Lower lobe of right lung (tissue), 2 donors: ENCODE measurements at regions not wholly inside any gene's neighbourhood (a gene's known extent, or its start where the extent isn't known, plus 50 kb on each side); places are given as distances from the start of the nearest gene placed in this dataset.

ENCODE experiments used
- ATAC-seq, 2 donors: fragments of 200-7000 bp; cut with Tn5 transposase; one replicate each; pipeline ENCODE4 v1.9.1; 2020 to 2022; ENCODE audit warnings: mild to moderate bottlenecking in 2 of 2, moderate library complexity in 2 of 2
- DNase-seq: peaks from one replicate; pipeline ENCODE4 v3.0.0-alpha.2; 2020
- H3K27ac ChIP-seq: fragments of 200-600 bp; one replicate; pipeline ENCODE4 v1.8.0; 2022
- H3K27me3 ChIP-seq: fragments of 200-600 bp; one replicate; pipeline ENCODE4 v1.8.0; 2022; ENCODE audit warnings: low read depth
- H3K36me3 ChIP-seq: fragments of 200-600 bp; one replicate; pipeline ENCODE4 v1.8.0; 2022; ENCODE audit warnings: mild to moderate bottlenecking
- H3K4me1 ChIP-seq: fragments of 200-600 bp; one replicate; pipeline ENCODE4 v1.8.0; 2022
- H3K4me3 ChIP-seq: fragments of 200-600 bp; one replicate; pipeline ENCODE4 v1.8.0; 2022; ENCODE audit warnings: mild to moderate bottlenecking
- H3K9me3 ChIP-seq: fragments of 200-600 bp; one replicate; pipeline ENCODE4 v1.8.0; 2022
- intact Hi-C: fragments of 100-400 bp; cut with DNase I; formaldehyde crosslinking; loops from one replicate; pipeline ENCODE4 v1.11.0; 2022
- TF ChIP-seq, protein P1 (sequence below): fragments of 200-600 bp; IDR thresholded peaks from one replicate; pipeline ENCODE4 v1.8.0; 2022; ENCODE audit warnings: antibody characterized with exemption, mild to moderate bottlenecking
- donor health status: DM: no; HTN: yes; CAD: no; lungs with severe emphysema.

GRCh38 chr15:94135486-94136147 lies 95.7 kb upstream of the MCTP2 start:
- intact Hi-C loops: no loop called here
- H3K27me3 ChIP-seq: no peaks in the 10 kb centered on the region

GRCh38 chr15:94131875-94132274 lies 99.5 kb upstream of the MCTP2 start:
- no peaks in the 10 kb centered on the region for H3K4me1 ChIP-seq
- no peak overlapping the region for H3K27ac ChIP-seq
- no peaks in the 10 kb centered on the region for H3K9me3 ChIP-seq
- no peaks in the 10 kb centered on the region for H3K36me3 ChIP-seq
- H3K27me3 ChIP-seq: no peaks in the 10 kb centered on the region
- TF ChIP-seq, protein P1, sequence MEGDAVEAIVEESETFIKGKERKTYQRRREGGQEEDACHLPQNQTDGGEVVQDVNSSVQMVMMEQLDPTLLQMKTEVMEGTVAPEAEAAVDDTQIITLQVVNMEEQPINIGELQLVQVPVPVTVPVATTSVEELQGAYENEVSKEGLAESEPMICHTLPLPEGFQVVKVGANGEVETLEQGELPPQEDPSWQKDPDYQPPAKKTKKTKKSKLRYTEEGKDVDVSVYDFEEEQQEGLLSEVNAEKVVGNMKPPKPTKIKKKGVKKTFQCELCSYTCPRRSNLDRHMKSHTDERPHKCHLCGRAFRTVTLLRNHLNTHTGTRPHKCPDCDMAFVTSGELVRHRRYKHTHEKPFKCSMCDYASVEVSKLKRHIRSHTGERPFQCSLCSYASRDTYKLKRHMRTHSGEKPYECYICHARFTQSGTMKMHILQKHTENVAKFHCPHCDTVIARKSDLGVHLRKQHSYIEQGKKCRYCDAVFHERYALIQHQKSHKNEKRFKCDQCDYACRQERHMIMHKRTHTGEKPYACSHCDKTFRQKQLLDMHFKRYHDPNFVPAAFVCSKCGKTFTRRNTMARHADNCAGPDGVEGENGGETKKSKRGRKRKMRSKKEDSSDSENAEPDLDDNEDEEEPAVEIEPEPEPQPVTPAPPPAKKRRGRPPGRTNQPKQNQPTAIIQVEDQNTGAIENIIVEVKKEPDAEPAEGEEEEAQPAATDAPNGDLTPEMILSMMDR: no peak
- H3K4me3 ChIP-seq: no peak overlapping the region
- ATAC-seq: no peak
- DNase-seq: no peak
- intact Hi-C loops: no loop called here

More at GRCh38 chr15:94135486-94136147, 95.7 kb upstream of the MCTP2 start:
- H3K36me3 ChIP-seq: no peaks in the 10 kb centered on the region
- H3K9me3 ChIP-seq: no peaks in the 10 kb centered on the region
- ATAC-seq (no peak), DNase-seq (no peak)
- H3K27ac ChIP-seq: no peak overlapping the region
- TF ChIP-seq, protein P1: no peak
- H3K4me3 ChIP-seq: no peak overlapping the region
- no peaks in the 10 kb centered on the region for H3K4me1 ChIP-seq

GRCh38 chr15:94130504-94130903 lies 100.9 kb upstream of the MCTP2 start:
- TF ChIP-seq, protein P1: no peak
- no peak overlapping the region for H3K27ac ChIP-seq
- no peak overlapping the region for H3K4me3 ChIP-seq
- no peaks in the 10 kb centered on the region for H3K4me1 ChIP-seq
- no peaks in the 10 kb centered on the region for H3K27me3 ChIP-seq
- H3K36me3 ChIP-seq: no peaks in the 10 kb centered on the region
- H3K9me3 ChIP-seq: no peaks in the 10 kb centered on the region
- intact Hi-C loops: no loop called here
- no peak for ATAC-seq
- DNase-seq: no peak

DNA sequence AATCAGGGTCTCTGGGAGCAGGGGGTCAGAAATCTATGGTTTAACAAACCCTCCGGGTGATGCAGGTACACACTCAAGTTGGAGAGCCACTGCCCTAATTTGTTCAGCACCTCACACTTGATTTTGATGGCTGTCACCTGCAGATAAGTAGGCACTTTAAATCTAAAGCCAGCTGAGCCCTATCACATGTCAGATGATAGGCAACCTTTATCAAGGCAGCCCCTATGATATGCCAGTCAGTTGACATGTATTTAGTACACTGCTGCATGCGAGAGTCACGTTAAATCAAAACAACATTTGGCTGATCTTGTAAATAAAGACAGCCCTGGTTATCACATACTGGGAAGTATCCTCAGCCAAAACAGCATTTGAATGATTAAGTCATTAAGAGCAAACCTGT lies 104.4 kb upstream of the MCTP2 start:
- no peak for ATAC-seq
- no peaks in the 10 kb centered on the region for H3K27me3 ChIP-seq
- no peaks in the 10 kb centered on the region for H3K36me3 ChIP-seq
- no peak overlapping the region for H3K27ac ChIP-seq
- intact Hi-C loops: no loop called here
- no peak for DNase-seq
- no peaks in the 10 kb centered on the region for H3K9me3 ChIP-seq
- H3K4me1 ChIP-seq: no peaks in the 10 kb centered on the region
- TF ChIP-seq, protein P1: no peak
- no peak overlapping the region for H3K4me3 ChIP-seq

GRCh38 chr15:94125698-94126097 lies 105.7 kb upstream of the MCTP2 start:
- H3K4me1 ChIP-seq: no peaks in the 10 kb centered on the region
- no peaks in the 10 kb centered on the region for H3K9me3 ChIP-seq
- no peaks in the 10 kb centered on the region for H3K36me3 ChIP-seq
- intact Hi-C loops: no loop called here
- H3K4me3 ChIP-seq: no peak overlapping the region
- ATAC-seq (no peak), DNase-seq (no peak)
- H3K27ac ChIP-seq: no peak overlapping the region
- H3K27me3 ChIP-seq: no peaks in the 10 kb centered on the region
- TF ChIP-seq, protein P1: no peak
